ENCODE measurements at regions not wholly inside any gene's neighbourhood (a gene's known extent, or its start where the extent isn't known, plus 50 kb on each side); places are given as distances from the start of the nearest gene placed in this dataset.
"Not testable (repeated sequence)": the region's sequence is repeated elsewhere in the genome, so short reads cannot be mapped to it uniquely, and the experiment has no call there.

- peaks cover 18% of the 10 kb centered on the region for H3K4me1 ChIP-seq (ENCODE audit: insufficient read depth, low read length)
- not testable (repeated sequence) for H3K9ac ChIP-seq (ENCODE audit: low read depth, low read length); H3K9me3 ChIP-seq (ENCODE audit: insufficient read depth, low read depth, low read length); H3K27ac ChIP-seq (ENCODE audit: low read depth, low read length); H3K36me3 ChIP-seq (ENCODE audit: insufficient read depth, low read length); H3K4me3 ChIP-seq (ENCODE audit: low read length); H3K27me3 ChIP-seq (ENCODE audit: insufficient read depth, low read length)
- WGBS: 97% methylated on average over 6 of the region's 6 CpGs
Measured at GRCh38 chr2:61643153-61643552, 105.0 kb upstream of the XPO1 start.

GRCh38 chr2:61640406-61640805 is 102.2 kb upstream of the XPO1 start:
- H3K27me3 ChIP-seq (ENCODE audit: insufficient read depth, low read length): no peaks in the 10 kb centered on the region
- WGBS: 87% methylated on average over 2 of the region's 2 CpGs
- H3K9me3 ChIP-seq (ENCODE audit: insufficient read depth, low read depth, low read length): no peaks in the 10 kb centered on the region
- no peaks in the 10 kb centered on the region for H3K36me3 ChIP-seq (ENCODE audit: insufficient read depth, low read length)
- H3K4me3 ChIP-seq (ENCODE audit: low read length): no peak overlapping the region
- H3K9ac ChIP-seq (ENCODE audit: low read depth, low read length): no peak overlapping the region
- H3K4me1 ChIP-seq (ENCODE audit: insufficient read depth, low read length): peaks cover 39% of the 10 kb centered on the region
- peak overlapping the region; percentile 69 for H3K27ac ChIP-seq (ENCODE audit: low read depth, low read length)

GRCh38 chr2:61639721-61640120 is 101.6 kb upstream of the XPO1 start:
- Histone ChIP-seq H3K9ac (ENCODE audit: low read depth, low read length) (no peak overlapping the region), H3K4me1 (ENCODE audit: insufficient read depth, low read length) (peaks cover 45% of the 10 kb centered on the region), H3K27ac (ENCODE audit: low read depth, low read length) (peak overlapping the region; percentile 69; the same call in 1 of the 2 replicates), H3K4me3 (ENCODE audit: low read length) (no peak overlapping the region), H3K27me3 (ENCODE audit: insufficient read depth, low read length) (no peaks in the 10 kb centered on the region), H3K9me3 (ENCODE audit: insufficient read depth, low read depth, low read length) (no peaks in the 10 kb centered on the region), H3K36me3 (ENCODE audit: insufficient read depth, low read length) (no peaks in the 10 kb centered on the region)
- WGBS: 82% methylated on average over 9 of the region's 9 CpGs

GRCh38 chr2:61636686-61637085 is 98.5 kb upstream of the XPO1 start:
- WGBS: 72% methylated on average over 3 of the region's 3 CpGs
- no peaks in the 10 kb centered on the region for H3K36me3 ChIP-seq (ENCODE audit: insufficient read depth, low read length)

GRCh38 chr2:61634512-61634911 is 96.4 kb upstream of the XPO1 start:
- Histone ChIP-seq H3K4me3 (ENCODE audit: low read length) (no peak overlapping the region), H3K36me3 (ENCODE audit: insufficient read depth, low read length) (no peaks in the 10 kb centered on the region), H3K27me3 (ENCODE audit: insufficient read depth, low read length) (no peaks in the 10 kb centered on the region), H3K9ac (ENCODE audit: low read depth, low read length) (no peak overlapping the region), H3K9me3 (ENCODE audit: insufficient read depth, low read depth, low read length) (no peaks in the 10 kb centered on the region), H3K4me1 (ENCODE audit: insufficient read depth, low read length) (peaks cover 51% of the 10 kb centered on the region), H3K27ac (ENCODE audit: low read depth, low read length) (no peak overlapping the region; the same call in 1 of the 2 replicates)
- 64% methylated on average over 4 of the region's 5 CpGs for WGBS

More at GRCh38 chr2:61636686-61637085, 98.5 kb upstream of the XPO1 start:
- no peaks in the 10 kb centered on the region for H3K27me3 ChIP-seq (ENCODE audit: insufficient read depth, low read length)
- no peak overlapping the region for H3K4me3 ChIP-seq (ENCODE audit: low read length)
- H3K9ac ChIP-seq (ENCODE audit: low read depth, low read length): no peak overlapping the region
- H3K4me1 ChIP-seq (ENCODE audit: insufficient read depth, low read length): peaks cover 59% of the 10 kb centered on the region
- peak overlapping the region; percentile 9 for H3K27ac ChIP-seq (ENCODE audit: low read depth, low read length)
- H3K9me3 ChIP-seq (ENCODE audit: insufficient read depth, low read depth, low read length): no peaks in the 10 kb centered on the region

GRCh38 chr2:61633250-61633649 is 95.1 kb upstream of the XPO1 start:
- Histone ChIP-seq H3K4me3 (ENCODE audit: low read length) (no peak overlapping the region), H3K9me3 (ENCODE audit: insufficient read depth, low read depth, low read length) (no peaks in the 10 kb centered on the region), H3K9ac (ENCODE audit: low read depth, low read length) (no peak overlapping the region), H3K27ac (ENCODE audit: low read depth, low read length) (no peak overlapping the region), H3K36me3 (ENCODE audit: insufficient read depth, low read length) (no peaks in the 10 kb centered on the region), H3K27me3 (ENCODE audit: insufficient read depth, low read length) (no peaks in the 10 kb centered on the region), H3K4me1 (ENCODE audit: insufficient read depth, low read length) (peaks cover 45% of the 10 kb centered on the region)
- WGBS: no CpG with 5 or more reads among the region's 2 CpGs

- Histone ChIP-seq H3K27ac (ENCODE audit: low read depth, low read length) (no peak overlapping the region), H3K4me3 (ENCODE audit: low read length) (no peak overlapping the region), H3K4me1 (ENCODE audit: insufficient read depth, low read length) (peaks cover 41% of the 10 kb centered on the region)
Measured at GRCh38 chr2:61632276-61633169, 94.4 kb upstream of the XPO1 start.

GRCh38 chr2:61631321-61631720 is 93.2 kb upstream of the XPO1 start:
- Histone ChIP-seq H3K9me3 (ENCODE audit: insufficient read depth, low read depth, low read length) (no peaks in the 10 kb centered on the region), H3K27me3 (ENCODE audit: insufficient read depth, low read length) (no peaks in the 10 kb centered on the region), H3K4me3 (ENCODE audit: low read length) (no peak overlapping the region), H3K9ac (ENCODE audit: low read depth, low read length) (no peak overlapping the region), H3K27ac (ENCODE audit: low read depth, low read length) (no peak overlapping the region), H3K36me3 (ENCODE audit: insufficient read depth, low read length) (no peaks in the 10 kb centered on the region), H3K4me1 (ENCODE audit: insufficient read depth, low read length) (peaks cover 31% of the 10 kb centered on the region)
- 90% methylated on average over 2 of the region's 2 CpGs for WGBS

More at GRCh38 chr2:61632276-61633169, 94.4 kb upstream of the XPO1 start:
- WGBS: 75% methylated on average over 17 of the region's 17 CpGs
- Histone ChIP-seq H3K36me3 (ENCODE audit: insufficient read depth, low read length) (no peaks in the 10 kb centered on the region), H3K27me3 (ENCODE audit: insufficient read depth, low read length) (no peaks in the 10 kb centered on the region), H3K9me3 (ENCODE audit: insufficient read depth, low read depth, low read length) (no peaks in the 10 kb centered on the region), H3K9ac (ENCODE audit: low read depth, low read length) (no peak overlapping the region)

GRCh38 chr2:61626827-61627226 is 88.7 kb upstream of the XPO1 start:
- H3K4me3 ChIP-seq (ENCODE audit: low read length): no peak overlapping the region
- no peak overlapping the region for H3K27ac ChIP-seq (ENCODE audit: low read depth, low read length)
- no peaks in the 10 kb centered on the region for H3K27me3 ChIP-seq (ENCODE audit: insufficient read depth, low read length)
- no peaks in the 10 kb centered on the region for H3K36me3 ChIP-seq (ENCODE audit: insufficient read depth, low read length)
- no peak overlapping the region for H3K9ac ChIP-seq (ENCODE audit: low read depth, low read length)
- H3K9me3 ChIP-seq (ENCODE audit: insufficient read depth, low read depth, low read length): no peaks in the 10 kb centered on the region
- 100% methylated on average over 1 of the region's 1 CpG for WGBS
- H3K4me1 ChIP-seq (ENCODE audit: insufficient read depth, low read length): 0 out of 2 replicates have a peak, but pooled peaks cover 5% of the 10 kb centered on the region

- no peaks in the 10 kb centered on the region for H3K9me3 ChIP-seq (ENCODE audit: insufficient read depth, low read depth, low read length)
- H3K27me3 ChIP-seq (ENCODE audit: insufficient read depth, low read length): no peaks in the 10 kb centered on the region
- 88% methylated on average over 4 of the region's 5 CpGs for WGBS
- H3K9ac ChIP-seq (ENCODE audit: low read depth, low read length): no peak overlapping the region
- no peak overlapping the region for H3K4me3 ChIP-seq (ENCODE audit: low read length)
- peaks cover 4% of the 10 kb centered on the region; the same call in 1 of the 2 replicates for H3K4me1 ChIP-seq (ENCODE audit: insufficient read depth, low read length)
- H3K27ac ChIP-seq (ENCODE audit: low read depth, low read length): no peak overlapping the region
- no peaks in the 10 kb centered on the region for H3K36me3 ChIP-seq (ENCODE audit: insufficient read depth, low read length)
Measured at GRCh38 chr2:61623747-61624146, 85.6 kb upstream of the XPO1 start.

- no peak overlapping the region for H3K27ac ChIP-seq (ENCODE audit: low read depth, low read length)
- no peaks in the 10 kb centered on the region for H3K36me3 ChIP-seq (ENCODE audit: insufficient read depth, low read length)
- H3K27me3 ChIP-seq (ENCODE audit: insufficient read depth, low read length): no peaks in the 10 kb centered on the region
- H3K4me3 ChIP-seq (ENCODE audit: low read length): no peak overlapping the region
- H3K4me1 ChIP-seq (ENCODE audit: insufficient read depth, low read length): peaks cover 4% of the 10 kb centered on the region; the same call in 1 of the 2 replicates
- 88% methylated on average over 6 of the region's 6 CpGs for WGBS
- H3K9me3 ChIP-seq (ENCODE audit: insufficient read depth, low read depth, low read length): no peaks in the 10 kb centered on the region
- H3K9ac ChIP-seq (ENCODE audit: low read depth, low read length): no peak overlapping the region
Measured at GRCh38 chr2:61620244-61621159, 82.3 kb upstream of the XPO1 start.

Data from HUES64 (cell line).